ENCODE measurements at regions not wholly inside any gene's neighbourhood (a gene's known extent, or its start where the extent isn't known, plus 50 kb on each side); places are given as distances from the start of the nearest gene placed in this dataset.

GRCh38 chr3:69462022-69462825, 76.3 kb upstream of the FRMD4B start:
- DNase-seq (ENCODE audit: low read depth), result peak; percentile 49
- TF ChIP-seq CTCF (conservative IDR thresholded peaks at IDR 0.05; ENCODE audit: control insufficient read depth, insufficient read depth, low read depth, low read length), result no peak
- H3K4me3 ChIP-seq (ENCODE audit: control insufficient read depth, low read depth, low read length), result no peak overlapping the region

GRCh38 chr3:69460034-69460433, 74.1 kb upstream of the FRMD4B start:
- no peak for DNase-seq (ENCODE audit: low read depth)
- TF ChIP-seq CTCF (conservative IDR thresholded peaks at IDR 0.05; ENCODE audit: control insufficient read depth, insufficient read depth, low read depth, low read length), result no peak
- no peak overlapping the region for H3K4me3 ChIP-seq (ENCODE audit: control insufficient read depth, low read depth, low read length)

DNA sequence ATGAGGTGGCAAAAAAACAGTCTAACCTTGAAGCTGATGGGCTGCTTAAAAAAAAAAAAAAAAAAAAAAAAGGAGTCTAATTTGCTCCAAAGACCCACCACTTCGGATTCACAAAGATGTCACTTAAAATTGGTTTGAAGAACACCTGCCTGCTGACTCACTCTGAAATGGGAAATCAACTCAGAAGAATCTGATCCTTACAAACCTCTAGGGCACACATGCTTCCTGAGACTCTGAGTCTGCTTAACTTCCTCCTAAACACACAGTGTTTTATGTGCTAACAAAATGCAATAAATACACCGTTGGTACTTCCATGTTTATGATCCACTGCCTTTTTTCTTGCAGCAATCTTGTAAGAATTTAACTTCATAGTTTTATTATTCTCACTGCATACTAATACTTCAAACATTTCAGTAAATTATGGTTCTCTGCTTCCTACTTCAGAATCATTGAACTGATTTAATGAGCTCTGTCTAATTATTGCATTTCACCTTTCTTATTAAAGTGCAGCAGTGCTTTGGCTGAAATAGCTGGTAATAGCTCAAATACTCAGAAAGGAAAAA, 73.0 kb upstream of the FRMD4B start:
- DNase-seq (ENCODE audit: low read depth), result no peak

DNA sequence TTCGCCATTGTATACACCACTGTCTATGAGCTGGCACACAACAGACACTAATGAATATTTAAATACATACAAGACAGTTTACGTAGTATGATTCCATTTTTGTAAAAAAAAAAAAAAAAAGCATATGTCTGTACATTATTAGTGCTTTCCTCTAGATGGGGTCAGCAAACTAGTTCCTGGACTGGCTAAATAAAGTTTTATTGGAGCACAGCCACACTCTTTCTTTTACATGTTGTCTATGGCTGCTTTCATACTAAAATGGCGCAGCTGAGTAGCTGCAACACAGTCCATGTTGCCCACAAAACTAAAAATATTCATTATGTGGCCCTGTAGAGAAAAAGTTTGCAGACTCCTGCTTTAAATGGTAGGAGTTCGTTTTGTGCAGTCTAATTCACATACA, 70.7 kb upstream of the FRMD4B start:
- no peak for TF ChIP-seq CTCF (conservative IDR thresholded peaks at IDR 0.05; ENCODE audit: control insufficient read depth, insufficient read depth, low read depth, low read length)
- DNase-seq (ENCODE audit: low read depth), result no peak
- H3K4me3 ChIP-seq (ENCODE audit: control insufficient read depth, low read depth, low read length), result no peak overlapping the region

More for the DNA sequence above, 73.0 kb upstream of the FRMD4B start:
- no peak for TF ChIP-seq CTCF (conservative IDR thresholded peaks at IDR 0.05; ENCODE audit: control insufficient read depth, insufficient read depth, low read depth, low read length)
- no peak overlapping the region for H3K4me3 ChIP-seq (ENCODE audit: control insufficient read depth, low read depth, low read length)

DNA sequence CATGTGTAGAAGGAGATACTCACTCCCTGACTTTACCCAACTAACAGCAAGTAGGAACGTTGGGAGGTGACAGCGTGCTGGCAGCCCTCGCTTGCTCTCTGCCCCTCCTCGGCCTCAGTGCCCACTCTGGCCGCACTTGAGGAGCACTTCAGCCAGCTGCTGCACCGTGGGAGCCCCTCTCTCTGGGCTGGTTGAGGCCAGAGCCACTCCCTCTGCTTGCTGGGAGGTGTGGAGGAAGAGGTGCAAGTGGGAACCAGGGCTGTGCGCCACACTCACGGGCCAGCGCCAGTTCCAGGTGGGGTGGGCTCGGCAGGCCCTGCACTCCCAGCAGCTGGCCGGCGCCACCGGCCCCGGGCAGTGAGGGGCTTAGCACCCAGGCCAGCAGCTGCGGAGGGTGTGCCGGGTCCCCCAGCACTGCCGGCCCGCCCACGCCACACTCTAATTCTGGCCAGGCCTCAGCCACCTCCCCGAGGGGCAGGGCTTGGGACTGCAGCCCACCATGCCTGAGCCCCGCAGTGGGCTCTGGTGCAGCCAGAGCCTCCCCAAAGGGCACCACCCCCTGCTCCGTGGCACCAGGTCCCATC, 68.4 kb upstream of the FRMD4B start:
- DNase-seq (ENCODE audit: low read depth), result no peak
- no peak for TF ChIP-seq CTCF (conservative IDR thresholded peaks at IDR 0.05; ENCODE audit: control insufficient read depth, insufficient read depth, low read depth, low read length)
- H3K4me3 ChIP-seq (ENCODE audit: control insufficient read depth, low read depth, low read length), result no peak overlapping the region

- TF ChIP-seq CTCF (conservative IDR thresholded peaks at IDR 0.05; ENCODE audit: control insufficient read depth, insufficient read depth, low read depth, low read length), result no peak
- H3K4me3 ChIP-seq (ENCODE audit: control insufficient read depth, low read depth, low read length), result no peak overlapping the region
- DNase-seq (ENCODE audit: low read depth), result no peak
These were observed 66.4 kb upstream of the FRMD4B start for GRCh38 chr3:69452295-69452694.
